ENCODE measurements at regions not wholly inside any gene's neighbourhood (a gene's known extent, or its start where the extent isn't known, plus 50 kb on each side); places are given as distances from the start of the nearest gene placed in this dataset.
"Not testable (repeated sequence)": the region's sequence is repeated elsewhere in the genome, so short reads cannot be mapped to it uniquely, and the experiment has no call there.

DNA sequence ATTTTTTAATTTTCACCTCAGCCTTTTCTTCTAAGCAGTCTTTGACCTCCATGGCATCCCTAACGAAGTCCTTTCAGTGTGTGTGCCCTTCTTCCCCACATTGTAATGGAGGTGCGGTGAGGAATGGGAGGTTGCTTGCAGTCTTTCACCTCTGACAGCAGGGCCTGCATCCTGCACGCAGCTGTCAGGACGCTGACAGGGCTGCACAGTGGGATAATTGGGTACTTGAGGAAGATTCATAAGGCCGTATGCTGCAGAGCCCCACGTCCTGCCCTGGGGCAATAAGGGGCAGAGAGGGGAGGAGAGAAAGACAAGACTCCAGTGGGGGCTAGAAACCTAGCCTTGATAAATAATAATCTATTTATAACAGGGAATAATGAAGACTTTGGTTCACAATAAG, 184.7 kb downstream of the SAMD5 start:
- no peaks in the 10 kb centered on the region for H3K9me3 ChIP-seq (ENCODE audit: low read depth, low read length)
- no peaks in the 10 kb centered on the region for H3K4me1 ChIP-seq (ENCODE audit: insufficient read depth, low read length)
- H3K4me3 ChIP-seq (ENCODE audit: low read length): no peak overlapping the region
- no peaks in the 10 kb centered on the region for H3K27me3 ChIP-seq (ENCODE audit: insufficient read depth, low read length)

DNA sequence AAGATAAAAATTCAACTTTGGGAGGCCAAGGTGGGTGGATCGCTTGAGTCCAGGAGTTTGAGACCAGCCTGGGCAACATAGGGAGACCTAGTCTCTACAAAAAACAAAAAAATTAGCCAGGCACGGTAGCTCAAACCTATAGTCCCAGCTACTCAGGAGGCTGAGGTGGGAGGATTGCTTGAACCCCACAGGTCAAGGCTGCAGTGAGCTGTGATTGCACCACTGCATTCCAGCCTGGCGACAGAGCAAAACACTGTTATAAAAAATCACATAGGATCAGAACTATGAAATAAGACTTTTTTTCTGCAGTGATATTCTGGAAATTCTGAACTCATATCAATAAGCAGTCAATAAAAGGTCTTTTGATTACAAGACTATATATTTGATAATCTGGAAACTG, 186.1 kb downstream of the SAMD5 start:
- H3K27me3 ChIP-seq (ENCODE audit: insufficient read depth, low read length); H3K4me1 ChIP-seq (ENCODE audit: insufficient read depth, low read length); H3K9me3 ChIP-seq (ENCODE audit: low read depth, low read length); H3K4me3 ChIP-seq (ENCODE audit: low read length): not testable (repeated sequence)

DNA sequence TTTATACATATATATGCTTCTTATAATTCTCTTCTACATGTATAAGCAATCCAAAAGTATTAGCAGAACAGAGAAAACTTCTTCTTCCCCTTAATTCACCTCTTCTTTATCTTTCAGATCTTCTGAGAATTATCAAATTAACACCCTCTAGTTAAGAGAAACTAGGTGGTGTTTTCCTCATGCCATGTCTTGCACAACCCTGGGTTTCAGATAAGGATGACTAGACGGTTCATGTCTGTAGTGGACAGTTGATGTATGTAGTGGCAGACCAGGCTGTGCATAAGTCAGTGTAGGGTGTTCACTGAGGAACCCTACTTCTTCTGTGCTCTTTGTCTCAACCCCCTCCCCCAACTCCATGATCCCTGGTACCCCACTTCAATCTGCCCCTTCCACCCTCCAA, 187.3 kb downstream of the SAMD5 start:
- Histone ChIP-seq H3K27me3 (ENCODE audit: insufficient read depth, low read length) (no peaks in the 10 kb centered on the region), H3K4me3 (ENCODE audit: low read length) (no peak overlapping the region), H3K9me3 (ENCODE audit: low read depth, low read length) (no peaks in the 10 kb centered on the region), H3K4me1 (ENCODE audit: insufficient read depth, low read length) (no peaks in the 10 kb centered on the region)

DNA sequence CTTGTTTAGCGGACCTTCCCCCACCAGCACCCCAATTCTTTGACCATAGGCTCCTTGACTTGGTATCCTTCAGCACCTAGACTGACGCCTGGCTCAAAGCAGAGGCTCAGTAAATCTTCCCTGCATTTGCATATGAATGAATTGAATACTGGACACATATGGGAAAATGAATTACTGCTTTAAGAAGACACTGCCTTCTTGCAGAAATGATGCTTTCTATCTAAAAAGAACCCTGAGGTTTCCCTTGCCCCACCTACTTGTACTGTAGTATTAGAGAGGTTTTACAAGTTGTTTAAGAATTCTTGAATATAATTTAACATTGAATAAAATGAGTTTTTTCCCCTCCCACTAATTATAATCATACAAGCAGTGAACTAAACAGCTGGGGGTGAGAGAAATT, 190.7 kb downstream of the SAMD5 start:
- Histone ChIP-seq H3K9me3 (ENCODE audit: low read depth, low read length) (no peaks in the 10 kb centered on the region), H3K4me1 (ENCODE audit: insufficient read depth, low read length) (no peaks in the 10 kb centered on the region), H3K4me3 (ENCODE audit: low read length) (no peak overlapping the region), H3K27me3 (ENCODE audit: insufficient read depth, low read length) (no peaks in the 10 kb centered on the region)

DNA sequence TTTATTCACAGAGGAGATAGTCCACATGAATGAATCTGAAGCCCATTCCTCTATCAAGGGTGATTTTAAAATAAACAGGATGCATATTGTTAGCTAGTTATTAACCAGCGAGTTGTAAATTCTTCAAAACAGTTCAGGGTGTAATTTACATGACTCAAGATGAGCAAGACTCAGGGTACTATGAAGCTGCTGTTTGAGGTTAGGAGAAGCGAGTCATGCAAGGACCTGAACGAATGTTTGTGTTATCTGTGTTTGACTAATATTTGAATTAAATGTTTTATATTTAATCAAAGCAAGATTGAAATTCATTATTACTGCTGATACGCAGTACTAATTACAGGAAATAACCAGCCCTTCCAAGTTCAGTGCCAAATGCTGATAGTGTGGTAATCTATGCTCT, 191.1 kb downstream of the SAMD5 start:
- H3K4me1 ChIP-seq (ENCODE audit: insufficient read depth, low read length): no peaks in the 10 kb centered on the region
- no peaks in the 10 kb centered on the region for H3K9me3 ChIP-seq (ENCODE audit: low read depth, low read length)
- no peaks in the 10 kb centered on the region for H3K27me3 ChIP-seq (ENCODE audit: insufficient read depth, low read length)
- H3K4me3 ChIP-seq (ENCODE audit: low read length): no peak overlapping the region

DNA sequence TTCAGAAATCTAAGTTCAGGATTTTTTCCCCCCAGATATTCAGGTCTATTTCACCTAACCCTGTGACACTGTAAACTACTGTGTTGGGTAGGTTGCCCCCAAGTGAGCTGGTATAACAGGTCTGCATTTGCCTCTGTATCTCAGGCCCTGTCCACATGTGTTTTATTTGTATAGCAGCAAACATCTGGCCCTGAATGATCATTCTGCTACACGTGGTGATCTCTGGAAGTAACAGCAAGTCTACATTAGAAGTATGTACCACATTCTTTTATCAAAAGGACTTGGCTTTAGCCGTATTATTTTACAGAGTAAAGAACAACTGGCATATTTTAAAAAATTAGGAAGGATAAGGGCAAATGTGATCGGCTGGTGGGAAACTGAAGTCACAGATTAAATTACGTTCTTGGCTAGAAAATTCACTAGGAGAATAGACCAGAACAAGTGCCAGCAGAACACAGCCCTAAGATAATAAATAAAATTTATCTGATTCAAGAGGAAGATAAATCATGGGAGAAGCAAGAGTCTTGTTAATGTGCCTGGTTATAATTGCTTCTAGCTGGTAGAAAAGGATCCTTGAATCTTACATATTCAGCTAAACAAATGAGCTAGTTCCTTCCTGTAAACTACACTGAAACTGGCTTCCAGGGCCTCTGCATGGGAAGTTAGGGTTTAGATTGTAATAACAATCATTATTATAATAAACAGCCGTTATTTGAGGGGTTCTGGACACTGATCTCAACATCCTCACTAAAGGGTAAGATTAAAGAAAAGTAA, 192.1 kb downstream of the SAMD5 start:
- H3K4me1 ChIP-seq (ENCODE audit: insufficient read depth, low read length): no peaks in the 10 kb centered on the region
- H3K9me3 ChIP-seq (ENCODE audit: low read depth, low read length): no peaks in the 10 kb centered on the region
- no peak overlapping the region for H3K4me3 ChIP-seq (ENCODE audit: low read length)
- no peaks in the 10 kb centered on the region for H3K27me3 ChIP-seq (ENCODE audit: insufficient read depth, low read length)

DNA sequence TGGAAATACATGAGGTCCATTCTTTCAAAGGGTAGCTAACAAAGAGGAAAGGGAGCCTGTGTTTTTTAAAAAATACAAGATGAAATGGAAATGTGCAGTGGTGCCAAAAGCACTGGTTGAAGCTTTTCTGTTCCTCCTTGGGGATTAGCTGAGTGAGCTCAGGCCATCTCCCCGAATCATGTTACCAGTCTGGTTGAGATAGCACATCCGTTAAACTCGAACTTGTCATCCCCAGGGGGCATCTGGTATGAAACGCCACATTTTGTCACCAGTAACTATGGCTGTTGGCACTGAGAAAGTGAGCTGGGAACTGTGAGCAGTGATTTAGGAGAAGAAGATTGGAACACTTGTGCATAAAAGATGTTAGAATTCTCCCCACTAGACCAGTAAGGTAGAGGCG, 196.2 kb downstream of the SAMD5 start:
- no peaks in the 10 kb centered on the region for H3K27me3 ChIP-seq (ENCODE audit: insufficient read depth, low read length)
- no peak overlapping the region for H3K4me3 ChIP-seq (ENCODE audit: low read length)

DNA sequence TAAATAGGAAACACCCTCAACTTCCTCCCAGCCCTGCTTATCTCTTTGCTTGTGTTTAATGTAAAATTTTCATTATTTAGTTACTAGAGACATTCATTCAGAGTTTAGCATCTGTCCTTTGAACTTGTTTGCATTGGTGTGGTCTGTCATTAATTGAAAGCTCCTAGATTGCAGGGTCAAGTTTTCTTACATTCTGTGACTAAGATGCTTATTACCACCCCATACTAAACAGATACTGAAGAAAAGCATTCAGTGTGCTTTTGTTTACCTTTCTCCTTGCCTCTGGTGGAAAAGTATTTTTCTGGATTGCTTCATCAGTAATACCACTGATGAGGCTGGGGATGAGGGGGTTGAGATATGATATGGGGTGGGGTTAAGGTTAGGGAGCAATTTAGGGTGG, 199.0 kb downstream of the SAMD5 start:
- H3K9me3 ChIP-seq (ENCODE audit: low read depth, low read length): no peaks in the 10 kb centered on the region
- no peak overlapping the region for H3K4me3 ChIP-seq (ENCODE audit: low read length)
- no peaks in the 10 kb centered on the region for H3K27me3 ChIP-seq (ENCODE audit: insufficient read depth, low read length)
- no peaks in the 10 kb centered on the region for H3K4me1 ChIP-seq (ENCODE audit: insufficient read depth, low read length)

More for the DNA sequence above, 196.2 kb downstream of the SAMD5 start:
- Histone ChIP-seq H3K4me1 (ENCODE audit: insufficient read depth, low read length) (no peaks in the 10 kb centered on the region), H3K9me3 (ENCODE audit: low read depth, low read length) (no peaks in the 10 kb centered on the region)

DNA sequence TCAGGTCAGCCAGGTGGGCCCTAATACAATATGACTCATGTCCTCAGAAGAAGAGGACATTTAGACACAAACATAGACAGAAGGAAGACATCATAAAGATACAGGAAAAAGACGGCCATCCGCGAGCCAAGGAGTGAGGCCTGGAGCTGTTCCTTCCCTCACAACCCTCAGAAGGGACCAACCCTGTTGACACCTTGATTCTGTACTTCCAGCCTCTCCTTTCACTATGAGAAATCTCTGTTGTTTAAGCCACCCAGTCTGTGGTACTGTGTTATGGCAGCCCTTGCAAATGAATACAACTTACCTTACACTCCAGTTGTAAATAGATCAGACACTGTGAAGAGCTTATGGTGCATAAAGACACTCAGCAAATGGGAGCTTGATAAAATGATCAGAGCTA, 199.7 kb downstream of the SAMD5 start:
- no peaks in the 10 kb centered on the region for H3K9me3 ChIP-seq (ENCODE audit: low read depth, low read length)
- no peak overlapping the region for H3K4me3 ChIP-seq (ENCODE audit: low read length)
- H3K4me1 ChIP-seq (ENCODE audit: insufficient read depth, low read length): no peaks in the 10 kb centered on the region
- H3K27me3 ChIP-seq (ENCODE audit: insufficient read depth, low read length): no peaks in the 10 kb centered on the region

DNA sequence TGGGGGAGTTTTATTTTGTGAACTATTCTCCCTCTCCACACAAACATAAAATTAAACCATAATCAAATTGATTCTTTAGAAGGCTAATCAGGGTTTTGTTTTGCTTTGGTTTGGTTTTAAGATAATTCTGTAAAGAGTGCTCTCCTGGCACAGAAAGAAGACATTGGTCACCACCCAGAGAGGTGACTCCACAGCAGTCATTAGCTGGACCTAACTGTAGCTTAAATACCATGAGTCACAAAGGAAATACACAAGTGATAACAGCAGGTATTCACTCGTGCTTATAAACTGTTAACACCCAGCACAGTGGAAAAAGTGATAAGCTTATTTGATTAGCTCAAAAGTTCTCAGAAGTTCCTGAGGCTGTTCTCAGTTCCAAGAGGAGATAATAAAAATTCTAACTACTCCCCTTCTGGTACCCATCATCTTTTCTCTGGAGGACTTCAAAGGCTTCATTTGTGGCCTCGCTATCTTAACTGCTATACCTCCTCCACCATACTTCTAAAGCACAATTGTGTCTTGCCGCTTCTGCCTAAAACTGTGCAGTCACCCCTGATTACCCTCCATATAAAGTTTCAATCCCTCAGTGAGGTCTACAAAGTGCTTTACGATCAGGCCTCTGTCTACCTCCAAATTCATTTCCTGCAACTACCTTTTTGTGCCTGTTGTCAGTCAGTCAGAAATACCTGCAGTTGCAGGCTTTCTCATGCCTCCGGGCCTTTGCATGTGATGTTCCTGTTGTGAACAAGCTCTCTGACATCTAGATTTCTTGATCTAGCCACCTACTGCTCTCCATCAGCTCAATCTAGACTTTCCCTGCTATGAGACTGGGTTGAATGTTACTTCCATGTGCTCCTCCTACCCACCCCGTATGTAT, 201.1 kb downstream of the SAMD5 start:
- Histone ChIP-seq H3K9me3 (ENCODE audit: low read depth, low read length) (no peaks in the 10 kb centered on the region), H3K4me1 (ENCODE audit: insufficient read depth, low read length) (no peaks in the 10 kb centered on the region), H3K27me3 (ENCODE audit: insufficient read depth, low read length) (no peaks in the 10 kb centered on the region), H3K4me3 (ENCODE audit: low read length) (no peak overlapping the region)

DNA sequence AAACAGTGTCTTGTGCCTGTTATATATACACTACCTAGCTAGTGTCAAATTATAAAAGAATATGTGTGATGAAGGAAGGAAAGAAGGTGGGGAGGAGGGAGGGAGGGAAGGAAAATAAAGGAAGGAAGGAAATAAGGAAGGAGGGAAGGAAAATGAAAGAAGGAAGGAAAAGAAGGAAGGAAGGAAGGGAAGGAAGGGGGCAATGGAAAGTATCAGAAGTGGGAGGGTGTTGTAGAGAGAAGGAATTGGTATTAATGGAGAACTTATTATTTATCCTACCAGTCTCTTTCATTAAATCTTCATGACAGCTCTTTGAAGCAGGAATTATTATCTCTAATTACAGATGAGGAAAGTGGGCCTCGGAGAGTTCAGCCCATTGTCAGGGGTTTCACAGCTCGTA, 202.4 kb downstream of the SAMD5 start:
- H3K9me3 ChIP-seq (ENCODE audit: low read depth, low read length): no peaks in the 10 kb centered on the region
- H3K4me1 ChIP-seq (ENCODE audit: insufficient read depth, low read length): no peaks in the 10 kb centered on the region
- H3K27me3 ChIP-seq (ENCODE audit: insufficient read depth, low read length): no peaks in the 10 kb centered on the region
- H3K4me3 ChIP-seq (ENCODE audit: low read length): no peak overlapping the region

DNA sequence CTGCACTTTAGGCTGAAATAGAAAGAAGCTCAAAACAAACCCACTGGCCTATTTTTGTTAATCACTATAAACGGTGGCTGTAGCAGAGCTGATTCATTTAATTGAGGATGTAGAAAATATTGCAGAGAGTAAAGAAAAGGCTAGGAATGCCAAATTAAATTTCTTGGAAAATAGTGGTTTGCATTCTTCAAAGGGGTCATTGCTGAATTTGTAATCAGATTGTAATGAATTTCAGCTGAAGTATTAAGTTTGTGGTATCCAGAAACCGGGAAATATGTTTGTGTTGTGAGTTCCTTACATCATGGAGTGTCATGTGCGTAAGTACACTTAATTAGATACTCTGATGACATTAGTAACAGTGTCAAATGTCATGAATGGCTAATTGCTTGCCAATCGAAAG, 203.0 kb downstream of the SAMD5 start:
- no peaks in the 10 kb centered on the region for H3K27me3 ChIP-seq (ENCODE audit: insufficient read depth, low read length)
- H3K9me3 ChIP-seq (ENCODE audit: low read depth, low read length): no peaks in the 10 kb centered on the region
- H3K4me1 ChIP-seq (ENCODE audit: insufficient read depth, low read length): no peaks in the 10 kb centered on the region
- no peak overlapping the region for H3K4me3 ChIP-seq (ENCODE audit: low read length)

DNA sequence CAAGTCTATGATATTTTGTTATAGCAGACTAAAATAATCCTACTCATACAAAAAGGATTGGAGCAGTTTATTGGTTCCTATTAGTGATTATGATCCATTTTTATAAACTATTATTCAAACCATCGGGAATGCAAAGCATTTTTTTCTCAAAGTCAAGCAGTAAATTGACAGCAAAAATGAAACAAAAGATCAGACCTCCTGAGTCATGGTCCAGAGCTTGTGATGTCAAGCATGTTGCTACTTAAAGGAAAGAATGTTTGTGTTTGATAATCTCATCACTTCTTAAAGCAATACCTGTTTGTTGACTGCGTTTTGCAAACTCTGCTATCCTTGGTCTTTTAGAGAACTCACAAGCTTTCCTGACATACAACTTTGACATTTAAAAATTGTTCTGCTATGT, 204.4 kb downstream of the SAMD5 start:
- Histone ChIP-seq H3K9me3 (ENCODE audit: low read depth, low read length) (no peaks in the 10 kb centered on the region), H3K4me1 (ENCODE audit: insufficient read depth, low read length) (no peaks in the 10 kb centered on the region), H3K4me3 (ENCODE audit: low read length) (no peak overlapping the region), H3K27me3 (ENCODE audit: insufficient read depth, low read length) (no peaks in the 10 kb centered on the region)

DNA sequence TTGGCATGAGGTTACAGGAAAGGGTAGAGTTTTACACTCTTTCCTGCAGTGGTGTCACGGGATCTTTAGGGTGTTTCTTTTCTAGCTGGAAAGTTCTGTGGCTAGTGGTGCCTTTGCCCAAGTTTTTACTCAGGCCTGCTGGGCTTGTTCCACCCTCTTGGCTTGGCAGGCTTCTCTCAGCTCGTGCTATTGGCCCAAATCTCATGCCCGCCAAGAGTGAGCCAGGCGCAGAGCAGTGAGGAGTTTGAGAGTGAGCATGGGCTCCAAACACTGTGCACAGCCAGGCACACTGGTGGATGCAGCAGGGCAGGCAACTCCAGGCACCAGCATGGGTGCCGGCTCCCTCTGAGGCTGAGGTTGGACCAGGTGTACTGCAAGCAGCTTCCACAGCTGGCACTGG, 206.5 kb downstream of the SAMD5 start:
- no peaks in the 10 kb centered on the region for H3K9me3 ChIP-seq (ENCODE audit: low read depth, low read length)
- no peak overlapping the region for H3K4me3 ChIP-seq (ENCODE audit: low read length)
- H3K27me3 ChIP-seq (ENCODE audit: insufficient read depth, low read length): no peaks in the 10 kb centered on the region
- H3K4me1 ChIP-seq (ENCODE audit: insufficient read depth, low read length): no peaks in the 10 kb centered on the region

DNA sequence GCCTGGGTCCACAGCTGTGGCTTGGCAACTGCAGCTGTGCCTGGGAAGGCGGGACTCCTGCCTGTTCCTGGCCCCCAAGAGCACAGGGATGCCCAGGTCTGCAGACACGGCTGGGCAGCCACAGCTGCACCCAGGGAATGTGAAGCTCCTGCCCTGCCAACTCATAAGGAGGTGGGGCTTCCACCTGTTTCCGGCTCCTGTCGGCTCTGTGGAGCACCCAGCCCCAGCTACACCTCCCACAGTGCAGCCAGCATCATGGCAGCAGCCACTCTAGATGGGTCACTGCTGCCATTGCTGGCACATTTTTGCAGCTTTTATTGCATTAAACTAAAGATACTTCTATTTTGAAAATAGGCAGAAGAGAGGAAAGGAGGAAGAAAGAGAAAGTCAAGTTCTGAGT, 207.9 kb downstream of the SAMD5 start:
- H3K4me1 ChIP-seq (ENCODE audit: insufficient read depth, low read length): no peaks in the 10 kb centered on the region
- H3K9me3 ChIP-seq (ENCODE audit: low read depth, low read length): no peaks in the 10 kb centered on the region
- no peaks in the 10 kb centered on the region for H3K27me3 ChIP-seq (ENCODE audit: insufficient read depth, low read length)
- H3K4me3 ChIP-seq (ENCODE audit: low read length): no peak overlapping the region

DNA sequence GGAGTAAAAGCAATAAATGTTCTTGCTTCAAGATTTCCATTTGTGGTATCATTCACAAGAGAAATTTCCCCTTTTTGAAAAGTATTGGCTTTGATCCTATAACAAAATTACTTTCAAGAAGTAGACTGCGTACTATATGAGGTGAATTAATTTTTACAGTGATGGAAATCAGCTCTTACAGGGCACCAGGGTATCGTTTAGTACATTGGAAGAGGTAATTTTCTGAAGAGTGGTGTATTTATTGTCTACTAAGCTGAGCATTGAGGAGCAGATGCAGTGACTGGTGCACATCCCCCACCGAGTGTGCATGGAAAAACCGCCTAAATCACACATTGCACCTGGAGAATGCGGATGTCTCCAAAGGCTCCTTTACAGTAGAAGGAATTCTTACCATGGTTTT, 209.5 kb downstream of the SAMD5 start:
- H3K4me3 ChIP-seq (ENCODE audit: low read length): no peak overlapping the region
- H3K9me3 ChIP-seq (ENCODE audit: low read depth, low read length): no peaks in the 10 kb centered on the region
- H3K4me1 ChIP-seq (ENCODE audit: insufficient read depth, low read length): no peaks in the 10 kb centered on the region
- no peaks in the 10 kb centered on the region for H3K27me3 ChIP-seq (ENCODE audit: insufficient read depth, low read length)
